ENCODE measurements at regions not wholly inside any gene's neighbourhood (a gene's known extent, or its start where the extent isn't known, plus 50 kb on each side); places are given as distances from the start of the nearest gene placed in this dataset.

DNA sequence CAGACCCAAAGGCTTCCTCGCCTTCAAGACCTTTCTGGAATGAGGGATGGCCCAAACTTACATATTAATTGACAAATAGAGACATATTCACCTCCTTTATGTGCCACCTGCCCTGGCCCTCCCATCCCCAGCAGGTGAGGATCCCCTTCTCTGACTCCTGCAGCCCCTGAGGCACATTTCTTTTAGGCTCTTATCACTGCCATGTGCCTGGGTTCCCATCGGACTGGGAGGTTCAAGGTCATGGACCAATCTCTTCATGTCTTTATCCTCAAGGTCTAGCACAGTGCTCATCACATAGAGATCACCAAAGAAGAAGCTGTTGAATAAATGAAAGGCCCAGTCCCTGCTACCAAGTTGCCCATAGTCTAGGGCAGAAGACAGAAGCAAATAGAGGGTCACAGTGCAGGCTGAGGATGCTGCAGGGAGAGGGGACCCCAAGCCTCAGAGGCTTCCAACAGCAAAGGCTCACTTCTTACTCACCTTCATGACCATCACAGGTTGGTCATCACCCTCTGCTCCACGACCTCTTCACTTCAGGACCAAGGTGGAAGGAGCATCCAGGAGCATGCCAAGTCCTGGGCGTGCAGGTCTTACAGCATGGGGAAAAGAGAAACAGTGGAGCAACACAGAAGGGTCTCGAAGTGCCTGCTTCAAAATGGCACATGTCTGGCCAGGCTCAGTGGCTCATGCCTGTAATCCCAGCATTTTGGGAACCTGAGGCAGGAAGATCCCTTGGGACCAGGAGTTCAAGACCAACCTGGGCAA is 193.9 kb downstream of the SMAD2 start:
- BruUV-seq (replicated peaks) = no TSS peak
- Histone ChIP-seq H3K9me3 (replicated peaks; ENCODE audit: control insufficient read depth, insufficient read depth, low read depth, low read length) (no peaks in the 10 kb centered on the region), H3K27me3 (ENCODE audit: control insufficient read depth in 2 of 2, insufficient read depth in 2 of 2, low read length in 2 of 2) (no peaks in the 10 kb centered on the region), H4K20me1 (replicated peaks; ENCODE audit: control insufficient read depth, insufficient read depth, low read length) (no peaks in the 10 kb centered on the region), H2AFZ (ENCODE audit: low read depth, low read length) (no peak overlapping the region), H3K79me2 (ENCODE audit: control insufficient read depth, insufficient read depth, low read length) (no peaks in the 10 kb centered on the region), H3K4me2 (ENCODE audit: insufficient read depth, low read length) (no peak overlapping the region), H3K36me3 (ENCODE audit: control insufficient read depth, insufficient read depth, low read length) (no peaks in the 10 kb centered on the region), H3K27ac (ENCODE audit: extremely low read depth, low read depth, low read length) (no peak overlapping the region), H3K4me3 (no peak overlapping the region), H3K9me1 (ENCODE audit: control insufficient read depth, insufficient read depth, low read length) (no peaks in the 10 kb centered on the region), H3K9ac (ENCODE audit: insufficient read depth in 1 of 2, low read depth in 2 of 2, low read length in 2 of 2) (no peak overlapping the region), H3K4me1 (replicated peaks in 1 of 2; ENCODE audit: control insufficient read depth in 2 of 2, insufficient read depth in 2 of 2, low read length in 2 of 2) (no peaks in the 10 kb centered on the region)
- intact Hi-C loops (cut with micrococcal nuclease) = no loop called here
- TF ChIP-seq PHTF2 (CRISPR knock-in tag; IDR thresholded peaks at IDR 0.05) = no peak
- ATAC-seq (no peak), DNase-seq (ENCODE audit: extremely low read depth in 1 of 4, low spot score in 3 of 4) (no peak), FAIRE-seq (no peak)
- POLR2A ChIA-PET = no interaction called here
- WGBS (ENCODE audit: insufficient coverage, low coverage, missing lambda C conversion rate) = 0% methylated on average over 5 of the region's 5 CpGs
- CTCF ChIA-PET (ENCODE audit: low intra/inter-chr PET ratio) = interaction anchor here (0.6 kb wide), 1 partner anchor 636 kb away, joined by 3 read pairs; no protein-coding TSS in a partner anchor
- in situ Hi-C loops (cut with MboI) = no loop called here

DNA sequence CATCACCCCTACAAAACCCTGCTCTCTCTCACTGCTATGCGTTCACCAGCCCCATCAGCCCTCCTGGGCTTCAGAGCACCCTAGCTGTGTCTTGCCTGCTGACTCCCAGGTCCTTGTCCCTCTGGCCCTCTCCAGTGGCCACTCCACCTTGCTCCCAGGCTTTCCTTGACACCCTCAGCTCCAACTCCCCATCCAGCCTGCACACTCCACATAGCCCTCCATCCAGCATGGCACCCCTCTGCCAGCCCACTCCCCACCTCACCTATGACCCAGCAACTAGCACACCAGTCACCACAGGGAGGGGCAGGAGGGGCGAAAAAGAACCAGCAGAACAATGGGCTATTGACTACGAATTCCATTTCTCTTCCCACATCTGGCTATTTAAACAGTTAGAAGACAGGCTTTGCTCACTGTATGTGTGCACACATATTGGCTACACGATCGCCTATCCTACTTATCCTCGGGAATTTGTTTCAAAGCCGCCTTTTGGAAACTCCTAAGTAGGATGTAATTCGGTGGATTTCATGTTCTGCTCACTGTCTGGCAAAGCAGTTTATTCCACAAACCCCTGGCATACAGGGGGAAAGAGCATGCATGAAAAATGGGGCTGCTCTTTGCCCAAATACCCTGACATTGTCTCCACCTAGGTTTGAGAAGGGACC is 195.3 kb downstream of the SMAD2 start:
- Histone ChIP-seq H3K9ac (ENCODE audit: insufficient read depth in 1 of 2, low read depth in 2 of 2, low read length in 2 of 2) (no peak overlapping the region), H3K9me1 (ENCODE audit: control insufficient read depth, insufficient read depth, low read length) (no peaks in the 10 kb centered on the region), H3K4me1 (replicated peaks in 1 of 2; ENCODE audit: control insufficient read depth in 2 of 2, insufficient read depth in 2 of 2, low read length in 2 of 2) (no peaks in the 10 kb centered on the region), H3K27ac (ENCODE audit: extremely low read depth, low read depth, low read length) (no peak overlapping the region), H3K4me3 (no peak overlapping the region), H3K9me3 (replicated peaks; ENCODE audit: control insufficient read depth, insufficient read depth, low read depth, low read length) (no peaks in the 10 kb centered on the region), H2AFZ (ENCODE audit: low read depth, low read length) (no peak overlapping the region), H3K4me2 (ENCODE audit: insufficient read depth, low read length) (no peak overlapping the region), H4K20me1 (replicated peaks; ENCODE audit: control insufficient read depth, insufficient read depth, low read length) (no peaks in the 10 kb centered on the region), H3K27me3 (ENCODE audit: control insufficient read depth in 2 of 2, insufficient read depth in 2 of 2, low read length in 2 of 2) (peaks cover 0 to 9% of the 10 kb centered on the region in 2 experiments; a peak in 1 of 5 replicates), H3K79me2 (ENCODE audit: control insufficient read depth, insufficient read depth, low read length) (no peaks in the 10 kb centered on the region), H3K36me3 (ENCODE audit: control insufficient read depth, insufficient read depth, low read length) (no peaks in the 10 kb centered on the region)
- FAIRE-seq = no peak
- no TSS peak for BruUV-seq (replicated peaks)
- intact Hi-C loops (cut with micrococcal nuclease) = no loop called here
- in situ Hi-C loops (cut with MboI) = no loop called here
- WGBS (ENCODE audit: insufficient coverage, low coverage, missing lambda C conversion rate) = 1% methylated on average over 7 of the region's 8 CpGs
- POLR2A ChIA-PET = no interaction called here
- no peak for ATAC-seq
- no peak for DNase-seq (ENCODE audit: extremely low read depth in 1 of 4, low spot score in 3 of 4)
- CTCF ChIA-PET (ENCODE audit: low intra/inter-chr PET ratio) = no interaction called here
- TF ChIP-seq FOXM1 (IDR thresholded peaks at IDR 0.05; ENCODE audit: low read depth) = no peak
- no peak for TF ChIP-seq FOXM1 (CRISPR knock-in tag; IDR thresholded peaks at IDR 0.05; ENCODE audit: low read depth)
- TF ChIP-seq ZNF175 (CRISPR knock-in tag; IDR thresholded peaks at IDR 0.05; ENCODE audit: low read depth) = no peak
- TF ChIP-seq NR2F6 (CRISPR knock-in tag; IDR thresholded peaks at IDR 0.05) = no peak
- no peak for TF ChIP-seq POLR3A (IDR thresholded peaks at IDR 0.05; ENCODE audit: borderline replicate concordance, extremely low read depth, insufficient read depth, insufficient read length)
- TF ChIP-seq ZEB2 (IDR thresholded peaks at IDR 0.05) = no peak
- TF ChIP-seq NFIX (CRISPR knock-in tag; IDR thresholded peaks at IDR 0.05; ENCODE audit: low read depth) = no peak
- no peak for TF ChIP-seq NCOA4 (IDR thresholded peaks at IDR 0.05; ENCODE audit: partially characterized antibody)
- TF ChIP-seq GATAD2B (IDR thresholded peaks at IDR 0.05; ENCODE audit: borderline replicate concordance) = no peak
- no peak for TF ChIP-seq IFI16 (CRISPR knock-in tag; IDR thresholded peaks at IDR 0.05)
- no peak for TF ChIP-seq ETS2 (tag; IDR thresholded peaks at IDR 0.05; ENCODE audit: borderline replicate concordance, poor library complexity, severe bottlenecking)
- TF ChIP-seq ZNF785 (CRISPR knock-in tag; IDR thresholded peaks at IDR 0.05) = no peak
- TF ChIP-seq, protein P1, sequence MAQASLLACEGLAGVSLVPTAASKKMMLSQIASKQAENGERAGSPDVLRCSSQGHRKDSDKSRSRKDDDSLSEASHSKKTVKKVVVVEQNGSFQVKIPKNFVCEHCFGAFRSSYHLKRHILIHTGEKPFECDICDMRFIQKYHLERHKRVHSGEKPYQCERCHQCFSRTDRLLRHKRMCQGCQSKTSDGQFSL (CRISPR knock-in tag; IDR thresholded peaks at IDR 0.05) = no peak
- TF ChIP-seq, protein P1 (tag; IDR thresholded peaks at IDR 0.05) = no peak
- TF ChIP-seq U2AF1 (optimal IDR thresholded peaks at IDR 0.05; ENCODE audit: low read depth, low read length) = no peak

Data from K562 (cell line).